Natural killer cell (primary cell): ENCODE measurements at regions not wholly inside any gene's neighbourhood (a gene's known extent, or its start where the extent isn't known, plus 50 kb on each side); places are given as distances from the start of the nearest gene placed in this dataset.
A peak's percentile ranks its signal among the peaks of the same experiment; 100 is the strongest.

ENCODE experiments used
- ATAC-seq, 3 donors: fragments of 150-1000 bp in 2 of 3; fragments of 200-7000 bp in 1 of 3; cut with Tn5 transposase; 1 replicate in 1 of 3; 2 replicates in 2 of 3; pipeline ENCODE4 v1.10.0; 2021; ENCODE audit warnings: mild to moderate bottlenecking in 2 of 3, moderate library complexity in 2 of 3
- DNase-seq, 2 donors: peaks; one replicate each; pipeline versions ENCODE4 v3.0.0 to v3.0.0-alpha.2; 2013 to 2021; ENCODE audit warnings: mixed read lengths in 1 of 2
- H3K27ac ChIP-seq: one replicate; pipeline ENCODE4 v1.5.1; 2013; ENCODE audit warnings: mild to moderate bottlenecking, low read length
- H3K27me3 ChIP-seq: one replicate; pipeline ENCODE4 v1.6.1; 2013; ENCODE audit warnings: low read length; ENCODE audit not compliant: control insufficient read depth, insufficient read depth
- H3K36me3 ChIP-seq: one replicate; pipeline ENCODE4 v1.6.1; 2013; ENCODE audit warnings: low read length; ENCODE audit not compliant: control insufficient read depth, insufficient read depth
- H3K4me1 ChIP-seq: one replicate; pipeline ENCODE4 v1.6.1; 2013; ENCODE audit warnings: low read length; ENCODE audit not compliant: control insufficient read depth, insufficient read depth
- H3K4me3 ChIP-seq: one replicate; pipeline ENCODE4 v1.5.1; 2013; ENCODE audit warnings: low read length
- H3K9me3 ChIP-seq: one replicate; pipeline ENCODE4 v1.6.1; 2013; ENCODE audit warnings: low read length; ENCODE audit not compliant: control insufficient read depth, insufficient read depth
- H3K27ac Mint-ChIP-seq, 2 donors: one replicate each; pipeline ENCODE4 v1.8.0; 2022; ENCODE audit warnings: mild to moderate bottlenecking in 2 of 2, mixed read lengths in 2 of 2, moderate library complexity in 1 of 2
- H3K27me3 Mint-ChIP-seq, 2 donors: one replicate each; pipeline ENCODE4 v1.8.0; 2022; ENCODE audit warnings: low read depth in 2 of 2, mixed read lengths in 2 of 2
- H3K36me3 Mint-ChIP-seq: one replicate; pipeline ENCODE4 v1.8.0; 2022; ENCODE audit warnings: mixed read lengths
- H3K4me1 Mint-ChIP-seq, 2 donors: one replicate each; pipeline ENCODE4 v1.8.0; 2022; ENCODE audit warnings: mixed read lengths in 2 of 2
- H3K4me3 Mint-ChIP-seq: one replicate; pipeline ENCODE4 v1.8.0; 2022; ENCODE audit warnings: mild to moderate bottlenecking, moderate library complexity, mixed read lengths
- H3K9me3 Mint-ChIP-seq, 2 donors: one replicate each; pipeline ENCODE4 v1.8.0; 2022; ENCODE audit warnings: mixed read lengths in 2 of 2
- WGBS: methylation state at CpG from one replicate; pipeline ENCODE4 v1.1.7; 2013; ENCODE audit warnings: missing lambda C conversion rate; ENCODE audit not compliant: insufficient coverage; 5-methylcytosine and 5-hydroxymethylcytosine counted together
- intact Hi-C: fragments of 100-400 bp; cut with micrococcal nuclease; formaldehyde crosslinking; loops from one replicate; pipeline ENCODE4 v1.14.2; 2022
- TF ChIP-seq, protein P1 (sequence below): fragments of 200-600 bp; IDR thresholded peaks from one replicate; pipeline ENCODE4 v1.8.0; 2022; ENCODE audit warnings: antibody characterized with exemption

DNA sequence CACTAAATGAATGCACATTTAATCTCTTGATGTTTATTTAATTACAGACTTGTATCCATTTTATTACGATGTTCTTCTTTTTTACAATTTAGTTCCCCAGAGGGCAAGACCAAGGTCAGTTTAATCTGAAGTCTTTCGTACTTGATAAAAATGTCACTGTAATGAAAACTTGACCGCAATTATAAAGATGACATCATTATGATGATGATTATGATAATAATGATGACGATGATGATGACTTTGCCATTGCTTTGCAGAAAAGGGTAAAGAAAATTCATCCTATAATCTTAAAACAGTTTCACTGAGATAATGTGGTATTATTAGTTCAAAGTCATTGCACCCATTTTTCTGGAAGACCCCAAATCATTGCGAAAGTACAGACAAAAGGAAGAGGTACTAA lies 290.1 kb downstream of the NEBL start:
- peaks cover 8 to 18% of the 10 kb centered on the region in 2 donors for H3K9me3 Mint-ChIP-seq
- no peak overlapping the region for H3K27ac Mint-ChIP-seq
- H3K36me3 ChIP-seq, result no peaks in the 10 kb centered on the region
- no peak overlapping the region for H3K4me3 Mint-ChIP-seq
- peaks cover under 1 to 15% of the 10 kb centered on the region in 2 donors for H3K4me1 Mint-ChIP-seq
- WGBS, result 98% methylated on average over 4 of the region's 5 CpGs
- no peaks in the 10 kb centered on the region for H3K27me3 ChIP-seq
- H3K9me3 ChIP-seq, result peaks cover 12% of the 10 kb centered on the region
- no peak overlapping the region for H3K4me3 ChIP-seq
- no peaks in the 10 kb centered on the region for H3K4me1 ChIP-seq
- H3K27me3 Mint-ChIP-seq, result no peaks in the 10 kb centered on the region
- intact Hi-C loops, result no loop called here
- TF ChIP-seq, protein P1, sequence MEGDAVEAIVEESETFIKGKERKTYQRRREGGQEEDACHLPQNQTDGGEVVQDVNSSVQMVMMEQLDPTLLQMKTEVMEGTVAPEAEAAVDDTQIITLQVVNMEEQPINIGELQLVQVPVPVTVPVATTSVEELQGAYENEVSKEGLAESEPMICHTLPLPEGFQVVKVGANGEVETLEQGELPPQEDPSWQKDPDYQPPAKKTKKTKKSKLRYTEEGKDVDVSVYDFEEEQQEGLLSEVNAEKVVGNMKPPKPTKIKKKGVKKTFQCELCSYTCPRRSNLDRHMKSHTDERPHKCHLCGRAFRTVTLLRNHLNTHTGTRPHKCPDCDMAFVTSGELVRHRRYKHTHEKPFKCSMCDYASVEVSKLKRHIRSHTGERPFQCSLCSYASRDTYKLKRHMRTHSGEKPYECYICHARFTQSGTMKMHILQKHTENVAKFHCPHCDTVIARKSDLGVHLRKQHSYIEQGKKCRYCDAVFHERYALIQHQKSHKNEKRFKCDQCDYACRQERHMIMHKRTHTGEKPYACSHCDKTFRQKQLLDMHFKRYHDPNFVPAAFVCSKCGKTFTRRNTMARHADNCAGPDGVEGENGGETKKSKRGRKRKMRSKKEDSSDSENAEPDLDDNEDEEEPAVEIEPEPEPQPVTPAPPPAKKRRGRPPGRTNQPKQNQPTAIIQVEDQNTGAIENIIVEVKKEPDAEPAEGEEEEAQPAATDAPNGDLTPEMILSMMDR, result no peak
- peaks cover 27% of the 10 kb centered on the region for H3K36me3 Mint-ChIP-seq
- ATAC-seq (peak in 1 of 3 donors; percentile 30), DNase-seq (no peak)
- no peak overlapping the region for H3K27ac ChIP-seq

DNA sequence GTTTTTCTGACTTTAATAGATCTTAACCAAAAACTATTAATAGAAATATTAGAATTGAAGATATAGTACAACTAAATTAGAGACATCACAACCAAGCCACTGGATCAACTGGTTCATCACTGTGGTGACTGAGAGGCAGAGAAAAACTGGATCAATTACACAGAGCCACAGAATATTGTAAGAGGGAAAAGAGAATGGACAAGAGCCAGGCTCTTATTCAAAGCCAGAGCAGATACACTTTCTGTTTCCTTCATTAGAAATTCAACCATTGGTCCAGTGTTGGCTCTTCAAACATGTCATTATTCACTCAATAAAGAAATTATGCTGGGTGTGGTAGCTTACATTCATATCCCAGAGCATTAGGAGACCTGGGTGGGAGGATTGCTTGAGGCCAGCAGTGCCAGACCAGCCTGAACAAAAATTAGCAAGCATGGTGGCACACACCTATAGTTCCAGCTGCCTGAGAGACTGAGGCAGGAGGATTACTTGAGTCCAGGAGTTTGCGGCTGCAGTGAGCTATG lies 295.1 kb downstream of the NEBL start:
- peaks cover 4 to 8% of the 10 kb centered on the region in 2 donors for H3K4me1 Mint-ChIP-seq
- peaks cover 3 to 4% of the 10 kb centered on the region in 2 donors for H3K9me3 Mint-ChIP-seq
- Histone ChIP-seq H3K27ac (no peak overlapping the region), H3K27me3 (no peaks in the 10 kb centered on the region), H3K4me3 (no peak overlapping the region), H3K4me1 (no peaks in the 10 kb centered on the region), H3K36me3 (no peaks in the 10 kb centered on the region), H3K9me3 (no peaks in the 10 kb centered on the region)
- peaks cover 8% of the 10 kb centered on the region for H3K36me3 Mint-ChIP-seq
- WGBS, result 95% methylated on average over 1 of the region's 1 CpG
- no peak overlapping the region for H3K4me3 Mint-ChIP-seq
- intact Hi-C loops, result no loop called here
- TF ChIP-seq, protein P1, result no peak
- DNase-seq (no peak), ATAC-seq (no peak)
- no peak overlapping the region for H3K27ac Mint-ChIP-seq
- H3K27me3 Mint-ChIP-seq, result no peaks in the 10 kb centered on the region

DNA sequence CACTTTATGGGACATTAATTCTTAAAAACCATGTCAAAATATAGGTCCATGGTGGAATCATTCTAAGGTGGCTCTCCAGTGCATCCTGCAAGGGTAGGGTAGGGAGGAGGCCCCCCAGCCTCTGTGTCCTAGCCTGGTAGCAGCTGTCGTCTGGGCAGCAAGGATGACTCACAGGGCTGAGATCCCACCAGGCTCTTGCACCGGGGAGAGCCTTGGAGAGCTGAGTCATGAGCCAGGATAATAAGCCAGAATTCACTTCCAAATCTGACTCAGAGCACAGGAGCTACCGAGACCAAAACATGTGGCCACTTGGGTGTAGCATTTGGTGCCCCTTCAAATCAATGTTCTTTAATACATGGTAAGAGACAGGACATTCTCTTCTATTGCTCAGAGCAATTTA lies 298.5 kb downstream of the NEBL start:
- no peak overlapping the region for H3K27ac ChIP-seq
- 90% methylated on average over 3 of the region's 3 CpGs for WGBS
- no peak overlapping the region for H3K4me3 Mint-ChIP-seq
- TF ChIP-seq, protein P1, result no peak
- no peaks in the 10 kb centered on the region for H3K27me3 ChIP-seq
- no peaks in the 10 kb centered on the region for H3K36me3 ChIP-seq
- H3K9me3 ChIP-seq, result no peaks in the 10 kb centered on the region
- no peak overlapping the region for H3K4me3 ChIP-seq
- peaks cover 8% of the 10 kb centered on the region for H3K36me3 Mint-ChIP-seq
- no peak for ATAC-seq
- H3K27ac Mint-ChIP-seq, result no peak overlapping the region
- intact Hi-C loops, result no loop called here
- H3K27me3 Mint-ChIP-seq, result no peaks in the 10 kb centered on the region
- peaks cover 8% of the 10 kb centered on the region for H3K4me1 ChIP-seq
- H3K9me3 Mint-ChIP-seq, result peaks cover 3 to 4% of the 10 kb centered on the region in 2 donors
- peaks cover 22 to 28% of the 10 kb centered on the region in 2 donors for H3K4me1 Mint-ChIP-seq
- DNase-seq, result no peak

DNA sequence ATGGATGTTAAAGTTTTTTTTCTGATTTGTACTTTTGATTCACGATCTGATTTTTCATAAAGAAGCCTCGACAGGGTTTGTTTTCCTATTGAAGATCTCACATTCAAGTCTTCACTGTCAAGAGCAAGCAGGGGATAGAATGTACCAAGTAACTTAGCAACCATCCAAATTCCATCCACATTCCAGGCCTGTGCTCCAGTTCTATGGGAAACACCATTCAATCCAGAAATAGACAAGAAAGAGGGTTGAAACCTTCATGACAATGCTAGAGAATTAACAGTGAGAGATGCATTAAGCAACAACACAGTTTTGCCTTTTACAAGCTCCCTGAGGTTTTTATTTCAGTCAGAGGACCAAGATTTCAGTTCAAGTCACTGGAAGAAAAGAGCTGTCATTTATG lies 300.2 kb downstream of the NEBL start:
- Mint-ChIP-seq H3K36me3 (no peaks in the 10 kb centered on the region), H3K4me1 (peaks cover 23 to 41% of the 10 kb centered on the region in 2 donors), H3K27ac (peak overlapping the region; percentile 86 to 89), H3K27me3 (no peaks in the 10 kb centered on the region), H3K4me3 (no peak overlapping the region), H3K9me3 (no peaks in the 10 kb centered on the region)
- no peak for ATAC-seq
- Histone ChIP-seq H3K9me3 (no peaks in the 10 kb centered on the region), H3K27ac (no peak overlapping the region), H3K4me1 (peaks cover 8% of the 10 kb centered on the region), H3K4me3 (no peak overlapping the region), H3K27me3 (no peaks in the 10 kb centered on the region), H3K36me3 (no peaks in the 10 kb centered on the region)
- intact Hi-C loops, result loop anchor here (1.0 kb wide), 1 partner anchor 26 kb away; no protein-coding TSS in a partner anchor
- WGBS, result 73% methylated on average over 2 of the region's 2 CpGs
- no peak for DNase-seq
- TF ChIP-seq, protein P1, result no peak
